NCI-H2227 (cell line): ENCODE measurements at regions not wholly inside any gene's neighbourhood (a gene's known extent, or its start where the extent isn't known, plus 50 kb on each side); places are given as distances from the start of the nearest gene placed in this dataset.
"Not testable (repeated sequence)": the region's sequence is repeated elsewhere in the genome, so short reads cannot be mapped to it uniquely, and the experiment has no call there.

Experiments
- DNase-seq: peaks from one replicate; lab custom pipeline; 2025; ENCODE audit not compliant: unreplicated experiment; lab: John Stamatoyannopoulos, UW

GRCh38 chrX:123049071-123049625, 134.9 kb upstream of the GRIA3 start:
- no peak for DNase-seq

DNA sequence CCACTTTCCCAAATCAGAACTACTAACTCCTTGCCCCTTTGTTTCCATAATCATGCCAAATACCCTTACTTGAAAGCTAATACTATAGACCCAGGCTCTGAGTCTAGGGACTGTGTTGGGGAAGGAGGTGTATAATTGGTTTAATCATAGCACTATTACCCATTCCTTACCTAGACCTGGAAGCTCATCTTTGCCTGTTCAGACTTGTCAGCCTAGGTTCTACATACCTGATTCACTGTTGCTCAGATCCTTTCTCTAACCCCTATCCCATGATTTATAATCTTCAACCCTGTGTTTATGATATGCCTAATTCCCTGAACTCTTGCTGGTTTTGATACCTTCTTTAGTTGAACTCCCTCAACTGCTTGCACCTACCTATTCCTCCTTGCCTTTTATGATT, 123.1 kb upstream of the GRIA3 start:
- DNase-seq = no peak

GRCh38 chrX:123064053-123064452, 120.0 kb upstream of the GRIA3 start:
- no peak for DNase-seq

- no peak for DNase-seq
These were observed 111.2 kb upstream of the GRIA3 start for GRCh38 chrX:123072686-123073385.

DNA sequence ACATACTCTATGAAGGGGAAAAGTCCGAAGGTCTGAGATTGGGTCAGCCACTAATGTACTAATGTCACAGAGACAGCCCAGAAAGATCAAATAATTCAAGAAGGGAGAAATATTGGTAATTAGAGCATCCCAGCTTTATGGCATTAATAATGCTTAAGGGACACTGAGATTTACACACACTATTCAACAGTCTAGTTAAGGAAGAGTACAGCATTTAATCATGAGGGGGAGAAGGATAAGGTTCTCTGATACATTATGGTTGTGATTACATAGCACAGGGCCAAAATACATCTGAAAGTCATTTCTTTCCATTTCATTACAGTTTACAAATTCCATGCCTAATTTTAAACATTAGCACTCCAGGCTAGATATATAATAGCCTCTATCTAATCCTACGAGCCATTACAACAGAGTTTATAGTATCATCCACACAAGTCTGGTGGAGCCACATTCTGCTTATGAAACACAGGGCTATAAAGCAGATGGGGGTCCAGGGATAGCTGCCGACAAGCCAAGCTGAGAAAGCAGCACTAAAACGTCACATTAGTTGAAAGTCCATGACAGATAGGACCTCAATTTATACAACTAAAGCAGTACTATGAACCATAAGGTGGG, 108.0 kb upstream of the GRIA3 start:
- DNase-seq = no peak

GRCh38 chrX:123077631-123078030, 106.4 kb upstream of the GRIA3 start:
- no peak for DNase-seq

GRCh38 chrX:123080065-123080464, 104.0 kb upstream of the GRIA3 start:
- no peak for DNase-seq

GRCh38 chrX:123081776-123082175, 102.3 kb upstream of the GRIA3 start:
- DNase-seq = no peak

GRCh38 chrX:123083924-123084323, 100.2 kb upstream of the GRIA3 start:
- no peak for DNase-seq

GRCh38 chrX:123084797-123085196, 99.3 kb upstream of the GRIA3 start:
- no peak for DNase-seq

- DNase-seq = no peak
These were observed 98.7 kb upstream of the GRIA3 start for GRCh38 chrX:123085311-123085940.

GRCh38 chrX:123086768-123087167, 97.3 kb upstream of the GRIA3 start:
- DNase-seq = no peak

DNA sequence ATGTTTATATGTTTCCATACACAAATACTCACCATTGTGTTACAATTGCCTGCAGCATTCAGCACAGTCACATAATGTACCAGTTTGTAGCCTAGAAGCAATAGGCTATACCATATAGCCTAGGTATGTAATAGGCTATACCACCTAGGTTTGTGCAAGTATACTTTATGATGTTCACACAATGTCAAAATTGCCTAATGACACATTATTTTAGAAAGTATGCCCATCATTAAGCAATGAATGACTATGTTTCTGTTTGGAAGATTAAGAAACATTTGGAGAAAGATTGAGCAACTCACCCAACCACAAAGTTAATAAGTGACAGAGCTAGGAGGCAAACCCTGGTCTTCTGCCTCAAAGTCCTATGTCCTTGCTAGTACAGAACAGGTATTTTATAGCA, 96.8 kb upstream of the GRIA3 start:
- no peak for DNase-seq

GRCh38 chrX:123088331-123088730, 95.7 kb upstream of the GRIA3 start:
- DNase-seq = no peak

GRCh38 chrX:123088930-123089329, 95.1 kb upstream of the GRIA3 start:
- no peak for DNase-seq

GRCh38 chrX:123093792-123094191, 90.3 kb upstream of the GRIA3 start:
- no peak for DNase-seq

- DNase-seq = no peak
These were observed 75.3 kb upstream of the GRIA3 start for GRCh38 chrX:123108513-123109427.

- DNase-seq = no peak
These were observed 62.8 kb upstream of the GRIA3 start for GRCh38 chrX:123121241-123121640.

GRCh38 chrX:123129805-123130204, 54.3 kb upstream of the GRIA3 start:
- DNase-seq = not testable (repeated sequence)
